Endothelial cell of umbilical vein (primary cell): ENCODE measurements at regions not wholly inside any gene's neighbourhood (a gene's known extent, or its start where the extent isn't known, plus 50 kb on each side); places are given as distances from the start of the nearest gene placed in this dataset.

Experiments used
- BruUV-seq: library from RNA; stranded (reverse); fragments of 400-500 nt; replicated peaks from 2 replicates; lab custom pipeline; 2021; lab: Mats Ljungman, UMichigan
- CTCF ChIA-PET: fragments of 300-600, 350-600 bp; sonication (Branson Sonifier 250); formaldehyde crosslinking; loops from one replicate; lab custom pipeline; 2021; ENCODE audit warnings: antibody characterized with exemption, inconsistent platforms; lab: Charles Lee
- POLR2A ChIA-PET: fragments of 300-600, 350-600 bp; sonication (Branson Sonifier 250); formaldehyde crosslinking; loops from one replicate; lab custom pipeline; 2021; ENCODE audit warnings: antibody characterized with exemption, inconsistent platforms; lab: Charles Lee
- DNase-seq: peaks from one replicate; pipeline ENCODE4 v3.0.0-alpha.2; 2011; ENCODE audit warnings: low read depth, low spot score
- FAIRE-seq: peaks from 2 replicates; lab custom pipeline; 2011; peaks lifted over from hg19 to GRCh38; lab: Jason Lieb, UNC
- H2AFZ ChIP-seq: 2 replicates; pipeline ENCODE4 v1.6.0; 2012; ENCODE audit warnings: low read depth, low read length, control low read depth, inconsistent platforms
- H3K27ac ChIP-seq: 2 replicates; pipeline ENCODE4 v1.5.1; 2011; ENCODE audit warnings: low read depth, mild to moderate bottlenecking, control low read depth, low read length, moderate library complexity; ENCODE audit not compliant: insufficient read depth
- H3K27me3 ChIP-seq, 2 experiments: 2 replicates each; pipeline versions ENCODE4 v1.6.0 to v1.6.1; 2011; ENCODE audit warnings: low read length in 2 of 2, mixed read lengths in 1 of 2; ENCODE audit not compliant: control insufficient read depth in 2 of 2, insufficient read depth in 2 of 2
- H3K36me3 ChIP-seq, 2 experiments: 2 replicates in 1 of 2; 3 replicates in 1 of 2; pipeline ENCODE4 v1.5.1; 2011; ENCODE audit warnings: low read length in 2 of 2, mild to moderate bottlenecking in 1 of 2, moderate library complexity in 1 of 2; ENCODE audit not compliant: control insufficient read depth in 2 of 2, insufficient read depth in 2 of 2; ENCODE audit errors: extremely low read depth in 1 of 2
- H3K4me1 ChIP-seq: 3 replicates; pipeline ENCODE4 v1.5.1; 2011; ENCODE audit warnings: mild to moderate bottlenecking, low read length; ENCODE audit not compliant: control insufficient read depth, insufficient read depth; ENCODE audit errors: extremely low read depth
- H3K4me2 ChIP-seq: 2 replicates; pipeline ENCODE4 v1.6.1; 2011; ENCODE audit warnings: low read length, control low read depth, mixed read lengths; ENCODE audit not compliant: insufficient read depth
- H3K4me3 ChIP-seq, 3 experiments: fragments of 200-600 bp in 1 of 3; sonication (generic), shearing (Covaris generic) in 1 of 3; replicated peaks in 1 of 3; 2 replicates each; pipeline ENCODE4 v1.5.1; 2011 to 2016; ENCODE audit warnings: control low read depth in 3 of 3, low read length in 3 of 3, mild to moderate bottlenecking in 2 of 3, inconsistent platforms in 1 of 3, low read depth in 1 of 3, moderate library complexity in 1 of 3; ENCODE audit not compliant: insufficient read depth in 1 of 3
- H3K79me2 ChIP-seq: 2 replicates; pipeline ENCODE4 v1.6.0; 2012; ENCODE audit warnings: low read length, inconsistent platforms; ENCODE audit not compliant: control insufficient read depth, insufficient read depth
- H3K9ac ChIP-seq: replicated peaks from 2 replicates; pipeline ENCODE3; 2011; ENCODE audit warnings: low read length, control low read depth; ENCODE audit not compliant: insufficient read depth; ENCODE audit errors: extremely low read depth
- H3K9me1 ChIP-seq: replicated peaks from 3 replicates; pipeline ENCODE4 v1.6.0; 2011; ENCODE audit warnings: mild to moderate bottlenecking, low read length; ENCODE audit not compliant: control insufficient read depth, insufficient read depth; ENCODE audit errors: extremely low read depth
- H3K9me3 ChIP-seq: replicated peaks from 2 replicates; pipeline ENCODE4 v1.5.1; 2012; ENCODE audit warnings: low read length, inconsistent platforms; ENCODE audit not compliant: control insufficient read depth, insufficient read depth
- H4K20me1 ChIP-seq: replicated peaks from 2 replicates; pipeline ENCODE3; 2011; ENCODE audit warnings: mild to moderate bottlenecking, low read length; ENCODE audit not compliant: control insufficient read depth, insufficient read depth; ENCODE audit errors: extremely low read depth
- CTCF ChIP-seq, 2 donors: IDR thresholded peaks; 1 replicate in 1 of 2; 2 replicates in 1 of 2; pipeline ENCODE4 v1.5.1; 2011; ENCODE audit warnings: low read length in 2 of 2, mild to moderate bottlenecking in 2 of 2, moderate library complexity in 2 of 2, control low read depth in 1 of 2, inconsistent platforms in 1 of 2, low read depth in 1 of 2; ENCODE audit not compliant: insufficient read depth in 1 of 2; ENCODE audit errors: extremely low read depth in 1 of 2
- MYC ChIP-seq: IDR thresholded peaks from one replicate; pipeline ENCODE4 v1.6.1; 2011; ENCODE audit warnings: mild to moderate bottlenecking, low read depth, low read length
- POLR2A ChIP-seq: IDR thresholded peaks from 2 replicates; pipeline ENCODE4 v1.6.1; 2012; ENCODE audit warnings: low read depth, mild to moderate bottlenecking, control low read depth, low read length
- dilution Hi-C: fragments of 300-500 bp; cut with MboI; formaldehyde crosslinking; loops from one replicate; pipeline ENCODE4 v1.15.0; 2019; ENCODE audit warnings: low sequenced_read_pairs; ENCODE audit not compliant: extremely low pct_ligation_motif_present
- intact Hi-C: fragments of 100-400 bp; cut with micrococcal nuclease; formaldehyde crosslinking; loops from one replicate; pipeline ENCODE4 v1.10.0; 2022

GRCh38 chr2:173831312-173832229 lies 133.6 kb downstream of the SP3 start:
- intact Hi-C loops, result no loop called here

More at GRCh38 chr2:173831312-173832229, 133.6 kb downstream of the SP3 start:
- Histone ChIP-seq H3K9me3 (no peaks in the 10 kb centered on the region), H3K9ac (no peak overlapping the region), H3K36me3 (no peaks in the 10 kb centered on the region), H3K79me2 (no peaks in the 10 kb centered on the region), H3K27me3 (peaks cover 0 to 2% of the 10 kb centered on the region in 2 experiments), H3K4me1 (no peaks in the 10 kb centered on the region), H4K20me1 (no peaks in the 10 kb centered on the region), H3K4me3 (no peak overlapping the region), H2AFZ (no peak overlapping the region), H3K4me2 (no peak overlapping the region), H3K27ac (no peak overlapping the region), H3K9me1 (no peaks in the 10 kb centered on the region)
- POLR2A ChIA-PET, result no interaction called here
- FAIRE-seq, result no peak
- BruUV-seq, result no TSS peak
- CTCF ChIA-PET, result no interaction called here
- dilution Hi-C loops, result no loop called here
- TF ChIP-seq POLR2A (no peak), MYC (no peak), CTCF (IDR thresholded peaks at IDR 0.05; ENCODE audit: extremely low read depth in 1 of 2, insufficient read depth in 1 of 2, low read depth in 1 of 2, low read length in 2 of 2) (no peak)
- no peak for DNase-seq
